ENCODE measurements at regions not wholly inside any gene's neighbourhood (a gene's known extent, or its start where the extent isn't known, plus 50 kb on each side); places are given as distances from the start of the nearest gene placed in this dataset.

DNA sequence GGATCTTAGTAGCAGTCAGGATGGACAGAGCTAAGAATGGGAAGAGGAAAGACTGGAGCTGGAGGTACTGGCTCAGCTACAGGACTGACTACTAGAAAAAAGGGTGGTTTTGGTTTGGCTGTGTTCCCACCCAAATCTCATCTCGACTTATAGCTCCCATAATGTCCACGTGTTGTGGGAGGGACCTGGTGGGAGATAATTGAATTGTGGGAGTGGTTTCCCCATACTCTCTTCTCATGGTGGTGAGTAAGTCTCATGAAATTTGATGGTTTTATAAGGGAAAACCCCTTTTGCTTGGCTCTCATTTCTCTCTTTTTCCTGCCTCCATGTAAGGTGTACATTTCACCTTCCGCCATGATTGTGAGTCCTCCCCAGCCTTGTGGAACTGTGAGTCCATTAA lies 466.5 kb upstream of the DEPDC1 start:
- no peak for DNase-seq

DNA sequence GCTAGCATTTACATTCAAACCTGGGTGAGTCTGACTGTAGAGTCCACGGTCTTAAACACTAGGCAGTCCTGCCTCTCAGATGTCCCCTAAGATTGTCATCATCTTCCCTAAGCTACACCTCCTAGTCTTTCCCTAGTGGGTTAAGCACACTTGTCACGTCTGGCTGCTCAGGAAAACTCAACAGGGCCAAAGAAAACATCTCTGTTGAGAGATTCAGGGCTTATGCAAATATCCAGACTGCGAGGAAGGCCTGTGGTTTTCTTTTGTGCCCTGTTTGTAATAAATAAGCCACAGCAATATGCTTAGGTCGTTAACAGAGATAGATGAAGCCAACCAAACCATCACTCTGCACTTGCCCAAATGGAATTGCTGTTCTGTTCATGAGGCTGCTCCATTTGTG lies 472.6 kb upstream of the DEPDC1 start:
- no peak for DNase-seq

DNA sequence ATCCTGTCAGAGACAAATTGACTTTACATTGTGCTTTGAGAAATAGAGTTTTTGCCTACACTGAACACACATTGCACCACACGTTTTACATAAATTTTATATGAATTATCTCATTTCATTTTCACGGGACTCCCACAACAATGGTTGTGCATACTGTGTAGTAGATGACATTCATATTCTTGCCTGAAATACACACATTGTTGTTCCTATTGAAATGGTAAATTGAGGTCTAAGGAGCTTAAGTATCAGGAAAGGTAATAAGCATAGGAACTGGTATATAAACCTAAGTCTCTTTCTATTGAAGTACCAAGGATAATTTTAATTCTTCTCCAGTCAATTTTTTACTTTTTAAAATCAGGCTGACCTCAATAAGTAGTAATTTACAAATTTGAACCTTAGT lies 473.7 kb upstream of the DEPDC1 start:
- no peak for DNase-seq

DNA sequence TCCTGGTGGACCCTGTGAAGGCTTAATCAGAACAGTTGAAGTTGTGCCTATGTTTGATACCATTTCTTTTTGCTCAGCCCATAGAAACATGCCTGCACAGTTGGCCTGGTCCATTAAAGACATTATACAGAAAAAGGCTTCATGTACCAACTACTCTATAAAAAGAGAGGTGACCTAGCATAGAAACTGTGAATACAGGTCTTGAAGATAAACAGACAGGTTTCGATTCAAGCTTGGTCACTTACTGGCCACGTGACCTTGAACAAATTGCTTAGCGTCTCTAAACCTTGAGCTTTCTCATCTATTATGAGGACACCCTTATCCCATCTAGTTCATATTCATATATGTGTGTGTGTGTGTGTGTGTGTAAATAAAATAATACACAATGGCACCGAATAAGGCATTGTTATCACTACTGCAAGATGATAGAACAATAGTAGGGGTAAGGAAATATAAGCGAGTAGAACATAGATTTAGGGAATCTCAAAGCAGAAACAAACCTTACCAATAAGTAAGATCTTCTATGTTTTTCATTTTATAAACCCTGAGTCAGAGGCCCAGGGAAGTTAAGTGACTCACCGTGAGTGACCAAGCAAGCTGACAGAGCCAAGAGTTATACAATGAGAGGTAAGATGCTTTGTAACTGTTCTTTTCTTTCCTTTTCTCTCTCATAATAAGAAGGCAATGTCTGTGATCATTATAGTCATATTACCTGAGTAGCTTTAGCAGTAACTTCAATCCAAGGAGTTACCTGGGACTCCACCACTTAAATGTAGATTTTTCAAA lies 476.8 kb upstream of the DEPDC1 start:
- DNase-seq = no peak

DNA sequence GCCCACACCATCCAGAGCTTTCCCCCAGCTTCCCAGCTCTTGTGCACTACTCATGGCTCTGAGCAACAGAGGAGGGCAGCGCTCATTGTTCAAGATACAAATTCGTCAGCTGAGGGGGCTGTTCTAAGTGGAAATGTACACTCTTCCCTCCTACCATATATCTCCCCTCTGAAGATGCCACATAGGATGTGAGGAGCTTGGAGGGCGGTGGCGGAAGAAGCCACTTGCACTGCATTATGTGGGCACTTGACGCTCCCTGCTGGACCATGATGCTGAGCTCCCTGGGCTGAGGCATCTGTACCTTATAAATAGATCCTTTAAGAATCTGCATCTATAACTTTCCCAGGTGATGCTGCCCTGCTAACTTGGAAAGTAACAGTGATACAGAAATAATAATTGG lies 477.6 kb upstream of the DEPDC1 start:
- no peak for DNase-seq

DNA sequence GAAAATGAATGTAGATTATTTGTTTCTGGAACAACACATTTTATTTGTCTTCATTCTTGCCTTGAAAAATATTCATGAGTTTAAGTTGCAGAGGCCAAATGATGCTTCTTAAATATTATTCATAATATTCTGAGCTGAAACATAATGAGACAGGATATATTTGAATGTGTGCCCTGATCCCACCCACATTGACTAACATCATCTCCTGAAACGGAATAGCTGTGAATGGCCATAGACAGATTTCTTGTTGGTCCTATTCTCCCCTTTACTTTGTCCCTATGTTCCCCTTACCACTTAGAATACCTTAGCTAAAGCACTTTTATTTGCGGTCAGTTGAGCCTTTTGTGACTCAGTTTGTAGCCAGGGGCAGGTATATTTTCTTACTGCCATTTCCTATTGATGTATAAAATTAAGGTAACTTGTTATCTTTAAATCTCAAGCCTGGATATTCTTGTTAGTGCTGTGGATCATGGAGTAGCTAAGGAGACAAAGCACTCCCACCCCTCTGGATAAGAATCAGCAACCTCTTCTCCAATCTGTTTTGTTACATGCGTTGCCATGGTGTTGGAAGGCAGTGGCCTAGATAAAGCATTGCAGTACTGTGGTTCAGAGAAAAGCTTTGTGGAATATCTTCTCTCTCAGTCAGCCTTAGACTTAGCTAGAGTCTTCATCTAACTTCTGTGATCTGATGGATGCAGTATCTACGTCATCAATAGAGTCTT lies 478.5 kb upstream of the DEPDC1 start:
- peak; percentile 40 for DNase-seq

DNA sequence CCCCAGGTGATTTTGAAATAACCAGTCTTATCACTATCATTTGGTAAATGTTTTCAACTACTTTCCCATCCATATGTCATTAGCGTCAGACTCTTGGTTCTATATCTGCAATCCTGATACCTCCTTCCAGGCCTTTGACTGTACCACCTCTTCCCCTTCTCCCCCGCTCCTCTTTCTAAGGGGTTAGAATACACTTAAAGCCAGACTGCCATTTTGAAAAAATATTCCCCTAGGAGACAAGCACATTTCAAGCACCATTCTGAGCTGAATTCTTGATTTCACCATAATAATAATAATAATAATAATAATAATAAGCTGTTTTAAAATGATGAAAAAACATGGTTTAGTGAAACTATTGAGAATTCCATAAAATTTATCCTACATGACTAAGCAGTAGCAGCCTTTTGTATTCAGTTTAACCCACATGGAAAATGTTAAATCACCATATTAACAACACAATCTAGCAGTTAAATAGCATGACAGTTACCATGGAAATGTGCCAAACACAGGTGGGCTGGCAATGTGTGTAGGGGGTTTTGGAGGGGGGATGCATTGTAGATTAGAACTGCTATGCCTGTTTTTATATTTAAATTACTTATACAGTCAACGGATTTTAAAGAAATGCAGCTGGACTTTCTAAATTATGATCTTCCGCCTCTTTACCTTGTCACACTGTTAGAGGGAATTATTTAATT lies 480.2 kb upstream of the DEPDC1 start:
- no peak for DNase-seq

DNA sequence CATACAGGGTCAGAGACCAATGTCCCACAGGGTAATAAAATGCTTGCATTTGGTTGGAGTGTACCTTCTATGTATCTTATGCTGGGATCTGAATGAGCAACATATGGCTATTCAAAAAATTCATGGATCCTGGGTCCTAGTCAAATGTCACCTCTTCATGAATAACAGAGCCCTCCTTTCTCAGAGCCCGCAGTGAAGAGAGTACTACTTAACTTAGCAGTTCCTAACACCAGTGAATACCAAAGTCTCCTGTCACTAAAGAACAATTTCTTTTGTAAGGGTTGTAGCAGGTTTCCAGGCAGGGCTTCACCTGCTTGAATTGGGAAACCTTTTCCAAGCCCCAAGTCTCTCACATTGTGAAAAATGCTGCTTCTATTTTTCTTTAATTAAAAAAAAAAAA lies 483.0 kb upstream of the DEPDC1 start:
- DNase-seq = no peak

DNA sequence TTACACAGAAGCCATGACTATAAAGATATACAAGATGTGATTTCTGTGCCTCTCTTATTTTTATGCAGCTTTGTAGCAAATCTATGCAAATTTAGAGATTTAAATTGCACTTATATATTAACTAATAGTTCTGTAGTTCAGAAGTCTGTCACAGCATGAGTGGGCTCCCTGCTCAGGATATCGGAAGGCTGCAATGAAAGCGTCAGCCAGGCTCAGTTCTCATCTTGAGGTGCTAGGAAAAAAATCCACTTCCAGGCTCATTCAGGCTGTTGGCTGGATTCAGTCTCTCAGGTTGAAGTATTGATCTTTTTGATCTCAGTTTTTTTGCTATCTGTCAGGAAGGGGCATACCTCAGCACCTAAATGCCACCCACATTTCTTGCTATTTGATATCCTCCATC lies 487.4 kb upstream of the DEPDC1 start:
- DNase-seq = no peak

DNA sequence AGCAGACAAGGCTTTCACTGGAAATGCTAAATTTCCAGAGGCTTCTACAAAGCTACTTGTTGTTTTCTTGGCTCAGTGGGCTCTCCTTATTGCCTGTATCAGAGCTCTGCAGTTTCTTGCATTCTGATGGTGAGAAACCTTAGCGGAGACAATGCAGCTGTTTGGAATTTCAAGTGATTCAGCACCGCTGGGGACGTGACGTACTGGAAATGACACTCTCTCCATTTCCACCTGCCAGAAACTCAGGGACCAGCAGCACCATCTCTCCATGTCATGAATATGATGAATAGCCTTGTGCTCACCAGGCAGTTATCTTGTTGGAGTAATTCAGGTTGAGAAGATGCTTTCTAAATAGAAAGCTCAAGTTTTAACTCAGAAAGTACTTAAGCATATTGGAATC lies 497.2 kb upstream of the DEPDC1 start:
- DNase-seq = no peak

DNA sequence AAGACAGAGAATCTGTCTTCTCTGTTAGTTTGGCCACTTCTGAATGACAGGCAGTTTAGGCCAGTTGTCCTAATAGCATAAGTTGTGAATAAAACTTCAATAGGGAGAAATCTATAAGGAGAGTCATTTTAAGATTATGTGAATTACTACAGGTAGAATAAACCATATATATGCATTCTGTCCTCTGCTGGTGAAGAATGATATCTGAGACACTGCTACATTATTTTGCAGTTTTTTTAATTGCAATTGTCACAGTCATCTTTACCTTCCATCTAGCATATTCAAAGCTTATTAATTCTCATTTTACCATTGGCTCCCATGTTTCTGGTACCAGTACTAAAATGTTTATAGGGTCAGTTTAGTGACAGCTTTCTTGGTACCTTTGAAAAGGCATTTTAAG lies 519.6 kb upstream of the DEPDC1 start:
- DNase-seq = no peak

DNA sequence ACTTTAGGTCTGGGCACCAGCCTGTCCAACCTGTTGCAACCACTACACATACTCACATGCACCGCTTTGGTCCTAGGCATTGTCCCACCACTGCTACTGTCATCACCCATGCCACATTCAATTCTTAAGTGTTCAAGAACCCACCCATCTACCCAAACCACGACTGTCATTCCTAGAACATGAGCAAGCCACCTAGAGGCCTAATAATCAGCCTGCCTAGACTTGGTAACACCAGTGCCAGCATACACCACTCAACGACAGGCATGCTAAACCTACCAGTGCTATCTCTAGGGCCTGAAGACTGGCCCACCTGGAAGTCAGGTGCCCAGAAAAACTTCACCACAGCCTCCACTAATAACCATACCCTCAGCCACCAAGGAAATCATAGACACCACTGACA lies 532.8 kb upstream of the DEPDC1 start:
- DNase-seq = no peak

DNA sequence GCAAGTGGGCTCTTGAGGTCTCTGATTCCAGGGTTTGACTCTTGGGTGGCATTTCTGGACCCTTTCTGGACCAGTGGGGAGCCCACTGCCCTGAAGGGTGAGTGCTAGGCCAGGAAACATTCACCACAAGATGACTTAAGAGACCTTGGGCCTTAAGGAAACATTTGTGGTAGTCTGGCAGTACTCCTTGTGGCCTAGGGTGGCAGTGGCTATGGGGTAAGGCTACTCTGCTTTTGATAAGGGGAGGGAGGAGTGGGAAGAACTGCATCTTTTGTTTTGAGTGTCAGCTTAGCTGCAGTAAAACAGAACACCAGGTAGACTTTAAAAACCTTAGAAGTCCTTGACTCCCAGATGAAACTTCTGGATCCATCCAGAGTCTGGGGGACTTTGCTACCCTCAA lies 529.3 kb upstream of the LRRC7 start:
- no peak for DNase-seq

DNA sequence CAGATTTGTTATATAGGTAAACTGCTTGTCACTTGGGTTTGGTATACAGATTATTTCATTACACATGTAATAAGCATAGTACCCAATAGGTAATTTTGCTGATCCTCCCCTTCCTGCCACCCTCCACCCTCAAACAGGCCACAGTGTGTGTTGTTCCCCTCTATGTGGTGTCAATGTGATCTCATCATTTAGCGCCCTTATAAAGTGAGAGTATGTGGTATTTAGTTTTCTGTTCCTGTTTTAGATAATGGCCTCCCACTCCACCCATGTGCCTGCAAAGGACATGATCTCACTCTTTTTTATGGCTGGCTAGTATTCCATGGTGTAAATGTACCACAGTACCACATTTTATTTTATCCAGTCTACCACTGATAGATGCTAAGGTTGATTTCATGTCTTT lies 522.1 kb upstream of the LRRC7 start:
- DNase-seq = no peak

DNA sequence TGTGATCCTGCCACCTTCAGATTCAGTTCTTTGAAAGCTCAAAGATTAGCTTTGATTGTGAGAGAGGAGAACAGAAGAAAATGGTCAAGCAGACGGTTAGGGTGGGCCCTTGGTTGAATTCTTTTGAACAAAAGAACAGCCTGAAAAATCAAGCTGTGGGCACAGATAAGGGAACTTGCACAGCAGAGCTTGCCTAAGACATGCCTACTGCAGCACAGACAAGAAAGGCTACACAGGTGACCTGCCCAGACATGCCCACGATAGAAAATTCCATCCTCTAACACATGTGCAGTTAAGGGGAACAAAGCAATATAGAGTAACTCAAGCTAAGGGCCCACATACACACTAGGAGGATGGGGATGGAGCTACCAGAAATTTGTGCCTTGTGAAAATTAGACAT lies 512.5 kb upstream of the LRRC7 start:
- no peak for DNase-seq

DNA sequence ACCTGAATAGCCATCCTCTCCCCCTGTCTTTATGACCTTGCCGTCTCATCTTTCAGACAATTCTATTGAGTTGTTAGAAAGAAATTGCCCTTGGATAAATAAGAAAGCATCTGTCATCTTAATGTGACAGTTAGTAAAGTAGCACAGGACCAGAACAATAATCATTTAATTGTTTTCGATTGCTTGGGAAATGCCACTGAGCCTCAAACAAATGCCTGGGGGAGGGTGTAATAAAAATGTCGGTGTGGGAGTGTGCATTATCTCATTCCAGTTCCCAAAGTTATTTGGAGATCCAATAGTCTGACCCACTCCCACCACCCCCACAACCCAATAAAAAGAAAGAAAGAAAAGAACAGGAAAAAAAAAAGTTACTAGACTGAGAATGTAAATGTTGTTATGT lies 509.3 kb upstream of the LRRC7 start:
- DNase-seq = no peak

DNA sequence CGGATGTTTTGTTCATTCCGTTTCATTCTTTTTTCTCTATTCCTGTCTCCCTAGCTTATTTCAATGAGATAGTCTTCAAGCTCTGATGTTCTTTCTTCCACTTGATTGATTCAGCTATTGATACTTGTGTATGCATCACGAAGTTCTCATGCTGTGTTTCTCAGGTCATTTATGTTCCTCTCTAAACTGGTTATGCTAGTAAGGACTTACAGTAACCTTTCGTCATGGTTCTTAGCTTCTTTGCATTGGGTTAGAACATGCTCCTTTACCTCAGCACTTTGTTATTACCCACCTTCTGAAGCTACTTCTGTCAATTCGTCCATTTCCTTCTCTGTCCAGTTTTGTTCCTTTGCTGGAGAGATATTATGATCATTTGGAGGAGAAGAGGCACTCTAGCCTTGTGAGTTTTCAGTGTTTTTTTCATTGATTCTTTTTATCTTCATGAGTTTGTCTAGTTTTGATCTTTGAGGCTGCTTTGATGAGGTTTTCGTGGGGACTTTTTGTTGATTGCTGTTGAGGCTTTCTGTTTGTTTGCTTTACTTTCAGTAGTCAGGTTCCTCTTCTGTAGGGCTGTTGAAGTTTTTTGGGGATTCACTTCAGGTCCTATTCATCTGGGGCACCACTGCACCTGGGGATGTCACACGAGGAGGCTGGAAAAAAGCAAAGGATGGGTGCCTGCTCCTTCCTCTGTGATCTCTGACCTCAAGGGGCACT lies 496.9 kb upstream of the LRRC7 start:
- no peak for DNase-seq

DNA sequence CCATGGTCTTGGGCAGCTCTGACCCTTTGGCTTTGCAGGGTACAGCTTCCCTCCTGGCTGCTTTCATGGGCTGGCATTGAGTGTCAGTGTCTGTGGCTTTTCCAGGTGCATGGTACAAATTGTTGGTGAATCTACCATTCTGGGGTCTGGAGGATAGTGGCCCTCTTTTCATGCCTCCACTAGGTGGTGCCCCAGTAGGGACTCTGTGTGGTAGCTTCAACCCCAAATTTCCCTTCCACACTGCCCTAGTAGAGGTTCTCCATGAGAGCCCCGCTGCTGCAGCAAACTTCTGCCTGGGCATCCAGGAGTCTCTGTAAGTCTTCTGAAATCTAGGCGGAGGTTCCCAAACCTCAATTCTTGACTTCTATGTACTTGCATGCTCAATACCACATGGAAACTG lies 494.5 kb upstream of the LRRC7 start:
- DNase-seq = no peak

DNA sequence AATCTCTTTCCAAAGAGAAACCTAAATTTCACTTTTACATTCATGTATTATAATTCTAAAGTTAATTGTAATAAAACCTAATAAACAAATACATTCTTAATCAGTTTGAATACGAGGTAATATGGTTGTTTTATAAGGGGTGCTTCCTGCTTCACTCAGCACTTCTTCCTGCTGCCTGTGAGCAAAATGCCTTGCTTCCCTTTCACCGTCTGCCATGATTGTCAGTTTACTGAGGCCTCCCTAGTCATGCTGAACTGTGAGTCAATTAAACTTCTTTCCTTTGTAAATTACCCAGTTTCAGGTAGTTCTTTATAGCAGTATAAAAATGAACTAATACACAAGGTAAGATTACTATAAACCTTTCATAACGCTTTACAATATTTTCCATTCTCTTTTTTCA lies 491.1 kb upstream of the LRRC7 start:
- no peak for DNase-seq

DNA sequence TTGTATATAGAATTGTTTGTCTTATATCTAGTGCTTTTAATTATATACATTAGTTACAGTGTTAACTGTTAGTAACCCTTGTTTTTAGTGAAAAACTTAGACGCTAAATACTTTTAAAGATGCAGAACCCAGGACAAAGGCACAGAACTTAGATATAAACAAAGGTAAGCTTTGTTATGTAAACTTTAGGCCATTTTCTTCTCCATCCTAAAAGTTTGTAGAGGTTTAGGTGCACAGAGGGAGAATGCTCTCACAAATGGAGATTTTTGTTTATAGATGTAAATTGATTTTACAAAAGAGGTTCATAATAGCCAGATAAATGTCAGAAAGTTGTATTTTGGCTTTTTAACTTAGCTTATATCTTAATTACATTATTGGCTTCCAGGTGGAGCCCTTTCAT lies 490.5 kb upstream of the LRRC7 start:
- DNase-seq = no peak

DNA sequence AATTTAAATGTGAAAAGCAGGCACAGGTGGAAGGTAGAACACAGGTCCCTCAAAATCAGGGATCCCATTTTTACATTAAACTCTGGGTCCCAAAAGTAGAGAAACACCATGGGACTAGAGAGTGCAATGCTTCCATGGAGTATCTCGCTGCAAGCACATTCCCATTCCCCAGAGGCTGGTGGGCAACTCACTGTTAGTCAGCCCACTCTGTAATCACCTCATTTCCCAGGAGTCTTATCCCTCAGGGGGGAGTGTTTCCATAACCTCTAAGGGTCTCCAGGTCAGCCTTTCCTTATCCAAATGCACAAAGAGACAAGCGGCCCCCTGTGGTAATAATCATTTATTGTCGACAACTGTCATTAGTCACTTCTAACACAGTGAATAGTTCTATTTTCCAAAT lies 490.1 kb upstream of the LRRC7 start:
- no peak for DNase-seq

DNA sequence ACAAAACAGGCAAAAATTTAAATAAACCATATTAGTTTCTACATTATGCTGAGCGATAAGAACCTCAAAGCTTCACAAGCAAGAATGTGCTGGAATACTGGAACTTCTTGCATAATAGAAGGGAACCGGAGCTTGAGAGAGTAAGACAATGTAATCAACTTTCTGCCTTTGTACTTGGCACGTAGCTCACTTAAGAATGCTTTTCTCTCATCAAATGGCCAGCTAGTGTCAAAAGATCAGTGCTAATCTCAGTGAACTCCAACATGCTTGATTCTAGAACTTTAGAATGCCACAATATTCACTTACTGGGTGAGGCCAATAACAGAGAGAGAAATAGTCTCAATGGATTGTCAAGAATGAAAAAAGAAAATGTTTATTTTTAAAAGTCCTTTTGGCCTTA lies 486.1 kb upstream of the LRRC7 start:
- no peak for DNase-seq

DNA sequence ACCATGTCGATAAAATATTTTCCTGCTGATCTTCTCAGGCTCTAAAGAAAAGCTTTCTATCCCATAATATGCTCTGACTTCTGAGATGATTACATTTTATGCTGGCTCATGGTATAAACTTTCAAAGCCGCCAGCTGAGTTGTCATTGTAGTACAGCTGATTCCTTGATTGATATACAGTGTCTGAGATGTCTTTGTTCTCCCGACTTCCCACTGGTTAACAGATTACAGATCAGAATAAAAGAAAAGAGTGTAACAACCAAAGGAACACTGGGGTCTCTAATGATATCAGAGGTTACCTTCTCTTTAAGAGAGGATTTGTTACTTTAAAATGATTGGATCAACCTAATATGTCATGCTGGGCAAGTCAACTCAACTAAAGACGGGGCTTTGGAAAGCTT lies 485.4 kb upstream of the LRRC7 start:
- no peak for DNase-seq

DNA sequence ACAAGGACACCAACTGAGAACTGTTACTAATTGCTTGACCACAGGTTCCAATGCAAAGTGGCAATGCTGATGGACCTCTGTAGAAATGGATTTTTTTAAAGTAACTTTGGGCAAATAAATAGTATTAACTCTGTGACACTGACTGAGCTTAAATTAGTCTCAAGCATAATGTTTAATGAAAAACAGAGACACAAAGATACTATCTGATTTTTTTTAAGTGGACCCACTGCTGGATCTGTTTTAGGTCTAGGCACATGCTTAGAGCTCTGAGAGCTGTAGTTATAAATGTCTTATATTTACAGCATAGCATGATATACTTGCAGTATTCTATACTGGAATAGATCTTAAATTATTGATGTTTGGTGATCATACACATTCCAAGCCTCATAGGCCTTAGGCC lies 481.6 kb upstream of the LRRC7 start:
- DNase-seq = no peak
